Retinal pigment epithelial cell (primary cell): ENCODE measurements at regions not wholly inside any gene's neighbourhood (a gene's known extent, or its start where the extent isn't known, plus 50 kb on each side); places are given as distances from the start of the nearest gene placed in this dataset.

Experiments used
- DNase-seq: peaks from one replicate; pipeline ENCODE4 v3.0.0-alpha.2; 2010; ENCODE audit warnings: low read depth
- H3K4me3 ChIP-seq: 2 replicates; pipeline ENCODE4 v1.5.1; 2011; ENCODE audit warnings: mild to moderate bottlenecking, low read length, control low read depth, moderate library complexity
- CTCF ChIP-seq: conservative IDR thresholded peaks from 2 replicates; pipeline ENCODE4 v1.5.1; 2011; ENCODE audit warnings: low read depth, low read length, control low read depth, inconsistent platforms

DNA sequence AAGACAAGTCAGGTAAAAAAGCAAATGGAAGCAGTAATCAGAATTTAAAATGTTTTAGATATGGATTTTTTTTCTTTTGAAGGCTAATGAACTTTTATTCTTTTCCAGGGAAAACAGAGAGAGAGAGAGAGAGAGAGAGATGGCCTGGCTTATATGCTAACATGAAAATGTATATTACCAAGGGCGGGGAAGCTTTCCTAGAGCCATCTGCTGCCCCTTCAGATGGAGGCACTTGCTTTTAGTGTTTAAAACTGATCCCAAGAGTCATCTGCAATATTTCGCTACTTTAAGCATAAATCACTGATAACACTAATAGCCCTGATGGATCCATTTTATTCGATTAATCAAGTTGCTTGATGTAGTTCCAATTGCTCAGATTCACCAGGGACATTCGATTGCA is 186.1 kb upstream of the ADAMTS16 start:
- no peak for TF ChIP-seq CTCF
- DNase-seq, result no peak
- H3K4me3 ChIP-seq, result no peak overlapping the region

GRCh38 chr5:4963265-4963664 is 176.9 kb upstream of the ADAMTS16 start:
- no peak for DNase-seq
- TF ChIP-seq CTCF, result no peak
- H3K4me3 ChIP-seq, result no peak overlapping the region

DNA sequence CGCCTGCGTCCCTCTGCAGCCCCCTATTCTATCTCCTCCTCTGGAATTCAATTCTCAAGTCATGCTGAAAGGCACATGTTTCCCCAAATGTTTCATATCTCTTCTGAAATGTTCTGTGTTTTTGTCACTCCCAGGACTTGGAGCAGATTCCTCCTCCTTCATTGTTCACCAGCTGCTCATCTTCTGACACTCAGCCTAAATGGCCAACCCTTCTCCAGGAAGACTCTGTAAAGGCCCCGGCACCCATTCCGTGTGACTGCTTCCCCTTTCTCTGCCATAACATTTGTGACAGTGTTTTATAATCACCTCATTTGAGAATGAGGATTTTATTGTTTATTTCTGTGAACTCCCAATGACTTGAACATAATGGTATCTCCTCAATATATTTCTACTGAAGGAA is 170.8 kb upstream of the ADAMTS16 start:
- no peak for TF ChIP-seq CTCF
- no peak overlapping the region for H3K4me3 ChIP-seq
- no peak for DNase-seq

GRCh38 chr5:4970171-4970570 is 170.0 kb upstream of the ADAMTS16 start:
- TF ChIP-seq CTCF, result no peak
- DNase-seq, result no peak
- no peak overlapping the region for H3K4me3 ChIP-seq

DNA sequence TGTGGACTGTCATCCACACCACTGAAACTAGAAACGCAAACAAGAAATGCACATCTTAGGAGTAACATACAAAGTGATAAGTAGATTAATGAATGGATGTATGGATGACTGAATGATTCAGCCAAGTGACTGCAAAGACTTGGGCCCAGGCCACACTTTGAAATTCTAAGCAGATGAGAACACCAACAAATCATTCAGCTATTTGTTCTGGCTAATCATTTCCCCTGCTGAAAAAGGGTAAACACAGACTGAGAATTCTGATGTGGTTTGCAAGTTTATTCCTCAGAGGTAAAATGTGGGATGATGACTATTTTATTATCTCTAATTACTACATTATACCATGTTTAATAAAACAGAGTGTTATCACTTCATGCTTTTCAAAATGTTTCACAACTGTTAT is 163.2 kb upstream of the ADAMTS16 start:
- TF ChIP-seq CTCF, result no peak
- no peak for DNase-seq
- no peak overlapping the region for H3K4me3 ChIP-seq

- no peak for DNase-seq
- TF ChIP-seq CTCF, result no peak
- H3K4me3 ChIP-seq, result no peak overlapping the region
Measured at GRCh38 chr5:4977416-4978110, 162.6 kb upstream of the ADAMTS16 start.

DNA sequence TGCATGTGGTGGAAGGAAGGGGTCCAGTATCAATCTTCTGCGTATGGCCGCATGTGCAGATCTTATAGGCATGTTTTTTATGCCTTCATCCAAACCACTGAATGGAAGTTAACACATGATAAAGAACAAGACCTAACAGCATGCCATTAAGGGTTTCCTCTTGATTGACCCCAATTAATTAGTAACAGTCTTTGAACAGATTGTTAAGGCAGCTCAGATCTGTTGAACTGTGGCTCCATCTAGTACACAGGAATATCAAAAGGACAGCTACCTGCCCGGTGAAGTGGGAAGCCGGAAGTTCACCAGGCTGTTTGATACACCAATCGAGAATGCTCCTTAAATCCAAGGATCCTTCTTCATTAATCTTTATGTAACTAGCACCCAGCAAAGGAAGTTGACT is 159.9 kb upstream of the ADAMTS16 start:
- no peak for TF ChIP-seq CTCF
- no peak for DNase-seq
- no peak overlapping the region for H3K4me3 ChIP-seq
